GM21423 (cell line): ENCODE measurements at regions not wholly inside any gene's neighbourhood (a gene's known extent, or its start where the extent isn't known, plus 50 kb on each side); places are given as distances from the start of the nearest gene placed in this dataset.

Experiments used
- ATAC-seq: cut with Tn5 transposase; IDR thresholded peaks from one replicate; pipeline ENCODE4 v1.9.1; 2021; ENCODE audit warnings: mild to moderate bottlenecking, moderate library complexity; ENCODE audit not compliant: unreplicated experiment

DNA sequence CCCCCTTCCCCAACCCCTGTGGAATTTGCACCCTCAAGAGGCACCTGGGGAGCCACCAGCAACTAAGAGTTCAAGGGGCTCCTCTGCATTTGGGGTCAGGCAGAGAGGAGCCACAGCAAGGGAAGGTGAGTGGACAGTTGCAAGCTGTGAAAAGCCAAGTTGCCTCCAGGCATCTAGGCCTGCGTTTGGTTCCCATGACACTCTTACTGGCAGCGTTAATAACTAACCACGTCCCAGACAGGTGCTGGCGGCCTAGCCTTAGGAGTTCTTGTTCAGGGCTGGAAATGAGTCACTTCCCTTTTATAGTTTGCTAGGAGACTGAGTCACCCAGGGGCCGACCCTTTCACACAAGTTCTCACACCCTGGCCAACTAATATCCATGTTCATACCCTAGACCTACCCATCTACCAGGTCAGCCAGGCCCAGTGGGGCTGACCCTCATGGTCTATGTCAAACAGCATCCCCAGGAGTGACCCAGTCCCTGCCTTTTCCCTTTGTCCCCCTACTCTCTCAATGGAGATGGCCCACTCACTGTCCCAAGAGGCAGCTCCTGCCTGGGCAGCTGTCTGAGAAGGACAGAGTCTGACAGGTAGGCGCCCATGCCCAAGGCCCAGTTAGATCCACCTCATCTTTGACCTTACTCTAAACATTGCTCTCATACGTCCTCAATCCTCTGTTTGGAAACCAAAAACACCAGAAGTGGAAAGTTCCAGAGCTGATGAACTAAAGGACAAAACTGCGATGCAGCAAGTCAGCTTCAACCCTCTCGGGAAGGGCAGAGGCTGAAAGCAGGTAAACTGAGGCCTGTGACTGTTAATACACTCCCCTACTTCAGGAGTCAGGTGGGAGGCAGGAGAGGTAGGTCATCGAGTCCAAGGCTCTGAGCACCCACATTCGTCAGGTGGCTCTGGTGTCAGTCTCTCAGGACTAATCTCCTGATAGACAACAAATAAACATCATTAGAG, 300.6 kb downstream of the SOX9 start:
- peak; percentile 47 for ATAC-seq

DNA sequence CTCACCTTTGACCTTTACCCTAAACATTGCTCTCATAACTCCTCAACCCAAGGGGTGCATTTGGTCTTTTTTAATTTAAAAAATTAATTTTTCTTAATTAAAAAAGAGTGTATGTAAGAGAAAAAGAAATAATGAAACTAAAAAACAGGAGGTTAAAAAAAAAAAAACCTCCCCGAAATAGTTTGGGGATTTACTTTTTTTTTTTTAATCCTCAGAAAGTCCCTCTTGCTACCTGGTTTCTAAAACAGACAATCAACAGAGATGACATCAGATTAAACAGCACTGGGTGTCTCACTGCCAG, 301.3 kb downstream of the SOX9 start:
- ATAC-seq = no peak

DNA sequence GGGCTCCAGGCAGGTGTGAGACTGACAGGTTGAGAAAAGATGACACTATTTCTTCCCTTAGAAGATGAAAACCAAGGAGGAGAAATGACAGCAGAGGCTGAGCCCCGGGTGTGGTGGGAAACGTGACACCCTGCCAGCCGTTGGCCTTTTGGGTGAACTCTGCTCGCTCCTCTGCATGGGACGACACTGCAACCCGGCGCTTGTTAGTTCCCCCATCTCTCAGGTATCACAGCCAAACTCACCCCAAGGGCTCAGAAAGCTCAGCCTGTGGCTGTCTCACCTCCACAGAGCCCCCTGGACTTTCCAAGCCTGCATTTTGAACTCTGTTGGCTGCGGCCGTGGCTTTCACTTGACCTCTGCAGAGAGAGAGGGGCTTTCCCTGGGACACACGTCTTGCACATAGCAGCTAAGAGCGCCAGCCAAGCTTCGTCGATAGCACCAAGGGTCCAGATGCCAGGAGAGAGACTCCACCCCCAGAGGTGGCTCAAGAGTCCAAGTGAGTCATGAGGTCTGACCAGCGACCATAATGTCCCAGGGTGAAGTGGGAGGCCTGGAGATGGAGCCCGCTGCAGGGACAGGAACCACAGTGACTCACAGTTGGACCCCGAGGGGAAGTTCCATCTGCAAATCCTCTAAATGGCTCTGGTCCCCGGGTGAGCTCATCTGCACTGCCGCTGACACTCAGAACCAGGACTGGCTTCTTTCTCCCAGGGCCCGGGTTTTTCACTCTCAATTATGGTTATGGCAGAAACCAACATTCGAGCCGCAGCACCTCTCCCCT, 301.9 kb downstream of the SOX9 start:
- ATAC-seq = peak; percentile 41

DNA sequence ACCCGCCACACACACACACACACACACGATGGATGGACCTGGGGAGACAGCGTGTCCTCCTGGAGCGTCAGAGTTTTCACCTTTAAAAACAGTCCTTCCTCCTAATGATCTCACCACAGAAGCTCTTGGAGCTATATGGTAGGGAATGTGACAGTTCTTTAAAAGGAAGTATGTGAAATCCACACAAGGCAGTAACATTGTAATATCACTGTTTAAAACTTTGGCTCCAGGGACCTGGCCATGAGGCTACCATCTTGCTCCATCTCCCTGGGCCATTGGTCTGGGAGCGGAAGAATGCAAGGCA, 302.4 kb downstream of the SOX9 start:
- no peak for ATAC-seq

DNA sequence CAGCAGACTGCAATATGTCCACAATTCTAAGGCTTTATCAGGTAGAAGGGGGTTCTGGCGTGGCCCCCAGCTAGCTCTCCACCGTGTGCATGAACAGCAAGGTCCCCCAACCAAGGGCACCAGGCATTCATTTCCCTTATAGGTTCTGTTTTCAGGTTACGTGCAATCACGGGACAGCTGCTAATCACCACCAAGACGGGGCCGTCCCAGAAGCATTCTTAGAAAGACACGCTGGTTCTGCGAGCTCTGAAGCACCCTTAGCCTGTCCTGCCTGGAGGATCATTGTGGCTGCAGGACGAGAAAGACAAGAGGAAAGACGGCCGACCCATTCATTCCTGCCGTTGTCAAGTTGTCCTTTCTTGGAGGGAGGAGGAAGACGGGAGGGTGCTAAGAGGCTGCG, 302.9 kb downstream of the SOX9 start:
- no peak for ATAC-seq

DNA sequence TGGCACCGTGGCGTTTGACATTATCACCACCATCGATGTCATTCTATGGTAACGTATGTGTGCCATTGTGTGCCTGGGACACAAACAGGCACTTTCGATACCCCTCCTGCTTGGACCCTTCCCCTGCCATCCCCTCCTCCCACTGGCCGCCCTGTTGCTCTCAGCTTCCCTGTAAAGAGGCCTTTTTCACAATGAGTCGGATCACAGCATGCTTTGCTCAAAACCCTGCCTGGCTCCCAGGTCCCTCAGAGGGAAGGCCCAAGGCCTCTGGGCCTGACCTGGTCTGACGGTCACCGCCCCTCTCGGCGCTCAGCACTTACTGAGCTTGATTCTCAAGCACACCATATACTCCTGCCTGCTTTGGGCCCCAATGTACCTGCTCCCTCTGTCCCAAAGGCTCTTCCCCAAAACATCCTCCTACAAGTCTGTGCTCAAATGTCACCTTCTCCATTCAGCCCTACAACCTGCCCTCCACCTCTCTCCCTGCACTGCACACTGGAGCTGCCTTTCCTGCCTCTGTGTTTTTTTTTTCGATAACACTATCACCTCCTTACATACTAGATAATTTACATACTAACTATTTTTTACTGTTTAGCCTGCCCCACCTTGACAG, 303.8 kb downstream of the SOX9 start:
- ATAC-seq = no peak

DNA sequence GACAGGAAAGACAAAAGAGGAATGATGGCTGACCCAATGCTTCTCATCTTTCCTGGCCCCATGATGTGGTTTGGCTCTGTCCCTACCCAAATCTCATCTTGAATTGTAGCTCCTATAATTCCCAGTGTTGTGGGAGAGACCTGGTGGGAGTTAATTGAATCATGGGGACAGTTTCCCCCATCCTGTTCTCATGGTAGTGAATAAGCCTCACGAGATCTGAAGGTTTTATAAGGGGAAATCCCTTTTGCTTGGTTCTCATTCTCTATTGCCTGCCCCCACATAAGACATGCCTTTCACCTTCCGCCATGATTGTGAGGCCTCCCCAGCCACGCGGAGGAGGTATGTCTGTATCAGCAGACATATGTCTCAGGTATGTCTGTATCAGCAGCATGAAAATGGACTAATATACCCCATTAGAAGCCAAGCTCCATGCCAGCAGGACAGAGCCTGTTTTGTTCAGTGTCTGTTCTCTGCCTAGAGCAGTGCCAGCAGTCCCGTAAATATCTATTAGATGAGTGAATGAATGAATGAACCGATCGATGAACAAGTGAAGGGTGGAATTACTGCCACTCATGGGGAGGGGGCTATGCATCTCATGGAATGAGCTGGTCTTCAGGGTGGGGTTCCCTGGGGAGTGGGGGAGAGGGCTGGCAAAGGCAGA, 304.4 kb downstream of the SOX9 start:
- ATAC-seq = no peak

DNA sequence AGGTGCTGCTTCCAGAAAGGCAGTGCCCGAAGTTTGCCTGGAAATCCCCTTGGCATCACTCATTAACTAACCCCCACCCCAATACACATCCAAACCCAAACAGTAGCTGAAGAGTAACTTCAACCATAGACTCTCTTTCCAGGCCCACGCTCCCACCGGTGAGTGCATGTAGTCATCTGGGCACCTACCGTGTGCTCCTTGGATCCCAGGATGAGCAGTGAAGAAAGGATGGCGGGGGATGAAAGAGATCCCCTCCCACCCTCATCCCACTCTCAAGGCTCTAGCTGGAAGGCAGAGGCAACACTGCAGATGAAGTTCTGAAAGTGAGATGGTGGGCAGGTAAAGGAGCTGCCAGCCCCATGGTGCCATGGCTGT, 305.0 kb downstream of the SOX9 start:
- no peak for ATAC-seq

DNA sequence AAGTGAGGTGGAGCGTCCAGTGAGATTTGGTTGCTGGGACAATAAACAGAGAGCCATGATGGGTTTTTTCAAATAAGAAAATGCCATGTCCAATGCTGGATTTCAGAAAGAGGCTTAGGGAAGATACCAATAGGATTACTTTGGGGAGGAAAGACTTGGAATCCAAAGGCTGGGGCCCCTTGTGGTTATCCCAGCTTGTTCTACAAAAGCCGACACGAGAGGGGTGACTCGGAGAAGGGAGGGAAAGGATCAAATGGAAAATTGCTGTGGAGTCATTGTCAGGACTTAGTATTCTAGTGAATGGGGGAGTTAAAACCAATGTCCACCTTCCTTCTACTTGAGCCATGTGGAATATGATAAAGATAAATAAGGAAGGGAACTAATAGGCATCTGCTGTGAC, 305.5 kb downstream of the SOX9 start:
- no peak for ATAC-seq

DNA sequence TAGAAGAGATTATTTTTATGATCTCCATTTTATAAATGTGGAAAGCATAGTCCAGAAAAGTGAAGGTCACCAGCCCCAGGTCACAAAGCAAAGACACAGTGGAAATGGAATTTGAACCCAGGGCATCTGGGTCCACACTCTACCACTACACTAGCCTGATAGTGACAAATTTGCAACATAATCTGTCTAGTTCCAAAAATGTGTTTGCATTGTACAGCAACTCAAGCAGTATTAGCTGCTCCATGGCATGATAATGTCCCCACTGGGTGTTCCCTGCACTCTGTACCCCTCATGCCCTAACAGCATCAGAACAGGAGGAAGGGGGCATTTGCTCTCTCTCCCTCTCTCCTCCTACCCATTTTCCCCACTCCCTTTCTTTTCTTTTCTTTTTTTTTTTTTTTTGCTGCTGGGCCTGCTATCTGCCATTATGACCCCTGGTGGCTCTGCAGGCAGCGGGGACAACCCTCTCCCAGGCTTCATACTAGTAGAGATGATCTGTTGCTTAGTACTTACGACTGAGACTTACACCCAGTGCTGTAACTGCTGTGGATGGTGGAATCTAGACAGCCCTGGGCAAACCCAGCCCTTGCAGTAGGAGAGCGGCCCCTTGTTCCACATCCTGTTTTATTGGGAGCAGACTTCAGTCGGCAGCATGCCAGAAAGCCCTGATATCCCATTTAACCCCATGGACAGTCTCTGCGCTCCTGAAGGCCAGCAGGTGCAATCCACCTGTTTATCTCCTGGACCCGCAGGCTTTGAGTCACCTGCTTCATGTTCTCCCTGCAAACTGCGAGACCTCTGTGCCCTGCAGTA, 306.3 kb downstream of the SOX9 start:
- no peak for ATAC-seq

DNA sequence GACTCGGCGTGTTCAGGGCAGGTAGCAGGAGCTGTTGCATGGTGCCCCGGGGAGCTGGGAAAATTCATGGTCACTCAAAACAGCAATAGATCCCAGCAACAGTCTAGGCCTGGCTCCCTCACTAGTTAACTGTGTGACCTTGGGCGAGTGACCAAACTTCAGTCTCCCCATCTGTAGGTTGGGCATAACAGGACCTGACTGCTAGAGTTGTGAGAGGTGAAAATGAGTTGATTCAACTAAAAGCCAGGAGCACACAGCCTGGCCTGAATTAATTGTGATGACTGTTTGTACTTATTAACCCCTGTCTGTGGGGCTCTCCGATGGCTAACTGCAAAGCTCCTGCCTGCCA, 306.9 kb downstream of the SOX9 start:
- ATAC-seq = no peak

DNA sequence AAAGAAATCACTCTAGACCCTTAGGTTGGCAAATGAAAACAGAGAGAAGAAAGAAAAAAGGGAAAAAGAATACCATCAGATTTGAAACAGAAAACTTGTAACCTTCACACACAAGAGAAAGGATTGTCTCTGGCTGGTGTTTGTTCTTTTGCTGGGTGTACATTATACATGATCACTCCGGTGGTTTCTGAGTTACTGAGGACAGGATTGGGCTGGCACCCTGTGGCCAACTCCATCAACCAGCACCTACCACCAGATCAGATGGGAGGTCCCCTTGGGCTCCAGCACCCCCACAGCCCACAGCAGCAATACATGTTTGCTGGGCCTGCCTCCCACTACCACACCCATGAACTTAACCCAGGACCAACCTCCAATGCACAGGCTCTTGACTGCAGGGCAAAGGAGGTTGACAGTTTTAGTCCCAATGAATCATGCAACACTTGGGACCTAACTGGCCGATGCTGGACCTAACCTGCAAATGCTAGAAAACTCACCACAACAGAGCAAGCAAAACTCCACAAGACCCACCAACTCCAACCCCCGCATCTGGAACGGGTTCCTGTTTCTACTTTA, 308.3 kb downstream of the SOX9 start:
- no peak for ATAC-seq

DNA sequence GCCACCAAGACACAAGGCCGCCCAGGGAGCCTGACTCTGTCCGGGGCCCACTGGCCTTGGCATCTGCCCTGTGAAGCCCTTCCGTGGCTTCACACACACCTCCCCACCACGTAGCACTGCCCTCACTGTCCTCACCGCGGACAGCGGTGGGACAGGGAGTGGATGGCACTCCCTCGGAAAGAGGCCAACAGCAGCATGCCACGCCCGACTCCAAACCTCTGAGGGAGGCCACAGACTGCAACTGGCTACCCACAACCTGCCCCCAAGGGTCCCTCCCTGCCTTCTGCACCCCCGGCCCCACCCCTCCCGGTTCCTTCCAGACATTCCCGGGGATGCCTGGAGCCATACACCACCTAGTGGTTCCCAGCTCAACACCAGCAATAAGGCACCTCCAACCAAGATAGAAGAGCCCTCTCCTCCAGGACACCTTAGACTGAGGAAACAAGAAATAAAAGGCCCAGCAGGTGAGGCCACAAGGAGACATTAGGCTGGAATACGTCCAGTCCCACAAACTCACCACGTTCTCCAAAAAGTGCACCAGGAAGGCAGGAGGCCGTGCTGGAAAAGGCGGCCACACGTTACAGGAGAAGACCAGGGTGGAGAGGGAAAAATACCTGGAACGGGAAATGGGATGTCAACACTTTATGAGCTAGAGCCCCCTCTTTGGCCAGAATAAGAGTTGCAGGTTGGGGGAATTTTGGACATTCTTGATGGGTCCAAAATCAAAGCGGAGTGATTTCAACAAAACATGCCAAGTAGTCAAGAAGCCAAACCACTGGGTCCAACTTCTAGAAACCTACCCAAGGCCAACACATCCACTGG, 310.0 kb downstream of the SOX9 start:
- no peak for ATAC-seq

DNA sequence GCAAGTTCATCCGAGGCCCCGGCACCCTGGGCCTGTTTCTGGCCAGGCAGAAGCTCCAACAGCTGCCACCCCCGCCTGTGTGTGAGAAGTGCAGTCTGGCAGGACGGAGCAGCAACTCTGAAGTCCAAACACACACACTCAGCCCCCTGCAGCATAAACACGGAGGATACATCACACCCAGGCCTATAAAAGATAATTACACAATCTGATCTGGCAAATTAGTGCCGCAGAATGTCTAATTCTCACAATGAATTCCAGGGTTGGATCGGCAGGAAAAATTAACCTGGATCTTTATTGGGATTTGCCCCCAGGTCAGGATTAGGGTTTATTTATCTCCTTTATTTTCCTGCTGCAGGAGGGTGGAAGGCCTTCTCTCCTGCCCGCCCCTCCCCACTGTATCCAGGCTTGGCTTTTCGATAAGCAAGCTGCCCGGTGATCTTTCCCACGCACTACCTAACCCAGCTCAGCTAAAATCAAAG, 311.4 kb downstream of the SOX9 start:
- no peak for ATAC-seq

DNA sequence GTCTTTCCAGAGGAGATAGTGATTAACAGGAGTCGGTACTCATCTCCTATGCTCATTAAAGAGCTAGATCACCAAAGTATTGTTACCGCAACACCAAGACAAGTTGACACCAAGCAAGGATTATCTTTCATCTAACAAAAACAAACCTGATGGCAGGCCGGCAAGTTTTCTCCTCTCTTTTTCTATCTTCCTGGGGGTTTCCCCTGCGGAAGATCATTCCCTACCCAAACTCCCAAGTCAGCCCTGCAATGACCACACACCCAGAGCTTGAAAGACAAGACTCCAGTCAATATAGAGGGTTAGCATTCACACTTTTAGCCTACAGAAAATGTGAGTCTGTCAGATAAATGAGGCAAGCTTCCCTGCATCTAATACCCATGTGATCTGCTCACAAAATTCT, 312.1 kb downstream of the SOX9 start:
- ATAC-seq = no peak

DNA sequence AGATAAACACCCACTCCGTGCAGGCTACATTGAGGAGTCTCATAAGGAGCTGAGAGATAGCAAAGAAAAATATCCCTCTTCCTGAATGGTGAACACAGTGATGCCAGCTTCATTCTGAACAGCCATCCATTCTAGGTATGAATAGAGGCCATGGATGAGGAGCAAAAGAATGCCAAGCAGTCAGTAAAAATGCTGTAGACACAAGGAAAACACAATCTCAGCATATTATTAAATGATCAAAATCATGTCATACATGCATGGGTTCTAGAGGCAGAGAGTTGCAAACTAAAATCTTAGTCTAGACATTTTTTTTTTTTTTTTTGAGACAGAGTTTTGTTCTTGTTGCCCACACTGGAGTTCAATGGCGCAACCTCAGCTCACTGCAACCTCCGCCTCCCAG, 313.0 kb downstream of the SOX9 start:
- ATAC-seq = no peak

DNA sequence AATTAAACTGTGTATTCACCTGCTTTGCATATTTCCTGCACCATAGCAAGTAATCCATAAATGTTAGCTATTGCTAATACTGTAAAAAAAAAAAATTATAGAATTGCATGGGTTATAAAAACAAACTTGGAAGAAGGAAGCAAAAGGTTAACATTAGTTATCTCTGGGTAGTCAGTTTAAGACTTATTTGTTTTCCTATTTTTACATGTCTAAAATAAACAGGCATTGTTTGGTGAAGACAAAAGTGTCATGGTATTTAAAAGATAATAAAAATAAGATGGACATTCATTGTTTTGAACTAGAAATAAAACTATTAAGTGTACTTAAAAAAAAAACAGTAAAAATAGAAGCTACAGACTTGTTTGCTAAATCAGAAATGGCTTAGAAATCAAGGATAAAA, 313.8 kb downstream of the SOX9 start:
- ATAC-seq = no peak

DNA sequence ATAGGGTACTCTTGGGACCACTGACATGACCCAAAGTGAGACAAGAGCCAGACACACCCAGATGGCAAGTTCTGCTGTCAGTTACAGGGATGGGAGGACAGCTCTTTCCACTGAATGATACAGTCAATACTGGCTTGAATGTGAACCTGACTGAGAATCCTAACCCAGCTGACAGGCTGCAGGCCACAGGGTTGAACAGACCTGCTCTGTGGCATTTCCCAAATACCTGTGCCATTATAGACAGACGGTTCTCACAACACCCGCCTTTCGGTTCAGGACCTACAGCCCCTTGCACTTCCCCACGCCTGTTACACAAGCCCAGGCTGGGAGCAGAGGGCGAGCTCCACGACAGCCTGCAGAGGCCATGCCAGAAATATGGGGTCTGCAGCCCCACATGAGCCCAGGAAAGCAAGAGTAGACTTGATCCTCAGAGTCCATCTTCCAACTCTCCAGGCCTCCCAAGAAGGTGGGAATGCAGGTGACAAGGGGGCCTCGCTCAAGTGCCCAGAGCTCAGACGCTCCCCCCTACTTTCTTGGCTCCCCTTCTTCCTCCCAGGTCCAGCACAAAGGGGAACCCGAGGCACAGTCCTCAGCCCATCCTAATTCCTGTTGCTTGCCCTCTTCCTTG, 314.3 kb downstream of the SOX9 start:
- no peak for ATAC-seq

DNA sequence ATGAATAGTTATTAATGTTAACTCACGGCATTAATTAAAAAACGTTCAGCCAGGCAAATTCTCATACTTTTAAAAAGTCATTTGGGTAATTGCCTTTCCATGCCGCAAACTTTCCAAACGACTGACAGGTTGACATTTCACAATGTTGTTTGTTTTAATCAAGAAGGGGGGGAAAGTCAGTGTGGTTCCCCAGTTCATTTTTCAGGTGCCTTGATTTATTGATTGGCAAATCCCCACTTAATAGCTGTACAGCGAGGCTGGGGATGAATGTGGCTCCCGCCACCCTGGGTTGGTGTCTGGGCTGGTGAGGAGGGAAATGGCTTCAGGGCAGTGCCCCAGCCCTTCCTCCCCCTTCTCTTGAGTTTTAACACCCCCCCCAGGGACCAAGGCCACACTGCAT, 318.0 kb downstream of the SOX9 start:
- no peak for ATAC-seq
